Neural cell (in vitro differentiated cells): ENCODE measurements at regions not wholly inside any gene's neighbourhood (a gene's known extent, or its start where the extent isn't known, plus 50 kb on each side); places are given as distances from the start of the nearest gene placed in this dataset.
A peak's percentile ranks its signal among the peaks of the same experiment; 100 is the strongest.

ENCODE experiments used
- H2AFZ ChIP-seq: fragments of 200-600, 300-800 bp; sonication (generic), shearing (Covaris generic); 2 replicates; pipeline ENCODE4 v1.6.0; 2014; ENCODE audit warnings: low read depth, mild to moderate bottlenecking, antibody characterized with exemption, low read length, moderate library complexity
- H3F3A ChIP-seq: fragments of 200-600 bp; shearing (Covaris generic); 2 replicates; pipeline ENCODE4 v1.6.1; 2016; ENCODE audit warnings: mild to moderate bottlenecking, moderate library complexity, mixed read lengths, antibody characterized with exemption, low read length; ENCODE audit not compliant: insufficient read depth, poor library complexity, severe bottlenecking
- H3K27ac ChIP-seq: fragments of 200-600, 300-800 bp; sonication (generic), shearing (Covaris generic); 2 replicates; pipeline ENCODE4 v1.5.1; 2014; ENCODE audit warnings: mild to moderate bottlenecking, low read length, moderate library complexity
- H3K27me3 ChIP-seq: fragments of 300-800, 200-600 bp; sonication (generic), shearing (Covaris generic); 2 replicates; pipeline ENCODE4 v1.6.0; 2014; ENCODE audit warnings: mild to moderate bottlenecking, low read depth, low read length, moderate library complexity; ENCODE audit not compliant: insufficient read depth
- H3K36me3 ChIP-seq: fragments of 300-800, 200-600 bp; sonication (generic), shearing (Covaris generic); 2 replicates; pipeline ENCODE4 v1.5.1; 2014; ENCODE audit warnings: mild to moderate bottlenecking, antibody characterized with exemption, low read length, moderate library complexity; ENCODE audit not compliant: insufficient read depth
- H3K4me2 ChIP-seq: fragments of 300-800, 200-600 bp; sonication (generic), shearing (Covaris generic); 2 replicates; pipeline ENCODE4 v1.6.0; 2014; ENCODE audit warnings: mild to moderate bottlenecking, low read length
- H3K4me3 ChIP-seq: fragments of 300-800, 200-600 bp; sonication (generic), shearing (Covaris generic); 2 replicates; pipeline ENCODE4 v1.5.1; 2014; ENCODE audit warnings: mild to moderate bottlenecking, low read length, moderate library complexity
- H3K79me2 ChIP-seq: fragments of 200-600 bp; shearing (Covaris generic); replicated peaks from 2 replicates; pipeline ENCODE4 v1.6.0; 2014; ENCODE audit warnings: mild to moderate bottlenecking, low read length, moderate library complexity; ENCODE audit not compliant: insufficient read depth
- H3K9ac ChIP-seq: fragments of 300-800, 200-600 bp; sonication (generic), shearing (Covaris generic); 2 replicates; pipeline ENCODE4 v1.6.1; 2016; ENCODE audit warnings: mild to moderate bottlenecking, low read length, mixed read lengths
- H3K9me2 ChIP-seq: fragments of 200-600 bp; shearing (Covaris generic); 2 replicates; pipeline ENCODE4 v1.6.1; 2016; ENCODE audit warnings: mild to moderate bottlenecking, low read length, mixed read lengths; ENCODE audit not compliant: insufficient read depth
- H3K9me3 ChIP-seq: fragments of 200-600, 300-800 bp; sonication (generic), shearing (Covaris generic); 2 replicates; pipeline ENCODE4 v1.6.1; 2016; ENCODE audit warnings: mild to moderate bottlenecking, mixed run types, low read length, moderate library complexity, mixed read lengths
- H4K20me1 ChIP-seq: fragments of 200-600 bp; shearing (Covaris generic); 2 replicates; pipeline ENCODE4 v1.6.1; 2016; ENCODE audit warnings: mild to moderate bottlenecking, mixed run types; ENCODE audit not compliant: insufficient read depth
- CTCF ChIP-seq: fragments of 450-650 bp; IDR thresholded peaks from 2 replicates; pipeline ENCODE4 v1.5.1; 2014; ENCODE audit warnings: antibody characterized with exemption, mild to moderate bottlenecking, moderate library complexity; ENCODE audit not compliant: poor library complexity, severe bottlenecking
- EP300 ChIP-seq: fragments of 450-650 bp; conservative IDR thresholded peaks from 2 replicates; pipeline ENCODE4 v1.6.1; 2014; ENCODE audit warnings: antibody characterized with exemption, mild to moderate bottlenecking, moderate library complexity; ENCODE audit not compliant: poor library complexity, severe bottlenecking
- EZH2 ChIP-seq: fragments of 200-600, 300-800 bp; shearing (Covaris generic), sonication (generic); IDR thresholded peaks from 2 replicates; pipeline ENCODE4 v1.6.1; 2014; ENCODE audit warnings: antibody characterized with exemption, low read length, borderline replicate concordance, mild to moderate bottlenecking; ENCODE audit not compliant: insufficient read depth, poor library complexity, severe bottlenecking
- MXI1 ChIP-seq: fragments of 450-650 bp; conservative IDR thresholded peaks from 2 replicates; pipeline ENCODE4 v1.6.1; 2014; ENCODE audit warnings: antibody characterized with exemption, mild to moderate bottlenecking; ENCODE audit not compliant: poor library complexity, severe bottlenecking
- POLR2AphosphoS5 ChIP-seq: IDR thresholded peaks from 2 replicates; pipeline ENCODE4 v1.6.1; 2012
- RAD21 ChIP-seq: fragments of 450-650 bp; conservative IDR thresholded peaks from 2 replicates; pipeline ENCODE4 v1.6.1; 2014; ENCODE audit warnings: antibody characterized with exemption, mild to moderate bottlenecking, moderate library complexity
- REST ChIP-seq: IDR thresholded peaks from 2 replicates; pipeline ENCODE4 v1.6.1; 2012; ENCODE audit warnings: borderline replicate concordance
- SMC3 ChIP-seq: fragments of 450-650 bp; conservative IDR thresholded peaks from 2 replicates; pipeline ENCODE4 v1.6.1; 2014; ENCODE audit warnings: antibody characterized with exemption, mild to moderate bottlenecking, moderate library complexity; ENCODE audit not compliant: poor library complexity
- TAF1 ChIP-seq: IDR thresholded peaks from 2 replicates; pipeline ENCODE4 v1.6.1; 2012; ENCODE audit warnings: low read depth

- H3K9me2 ChIP-seq = no peaks in the 10 kb centered on the region
- no peaks in the 10 kb centered on the region for H3K36me3 ChIP-seq
- H3K79me2 ChIP-seq = no peaks in the 10 kb centered on the region
- no peaks in the 10 kb centered on the region for H3K9me3 ChIP-seq
- H3K9ac ChIP-seq = no peak overlapping the region
- H3K27me3 ChIP-seq = no peaks in the 10 kb centered on the region
- no peaks in the 10 kb centered on the region for H3F3A ChIP-seq
- no peak overlapping the region for H3K4me2 ChIP-seq
- no peak for TF ChIP-seq SMC3
- no peak for TF ChIP-seq RAD21
- no peak overlapping the region for H2AFZ ChIP-seq
- H3K4me3 ChIP-seq = no peak overlapping the region
- no peak overlapping the region for H3K27ac ChIP-seq
- no peaks in the 10 kb centered on the region for H4K20me1 ChIP-seq
These were observed 285.0 kb downstream of the KCNJ2 start for GRCh38 chr17:70454377-70454776.

GRCh38 chr17:70454908-70455307, 285.6 kb downstream of the KCNJ2 start:
- no peak overlapping the region for H2AFZ ChIP-seq
- no peak overlapping the region for H3K27ac ChIP-seq
- no peaks in the 10 kb centered on the region for H3K36me3 ChIP-seq
- no peak overlapping the region for H3K4me2 ChIP-seq
- H4K20me1 ChIP-seq = no peaks in the 10 kb centered on the region
- no peaks in the 10 kb centered on the region for H3F3A ChIP-seq
- H3K79me2 ChIP-seq = no peaks in the 10 kb centered on the region
- H3K9me2 ChIP-seq = no peaks in the 10 kb centered on the region
- no peak overlapping the region for H3K9ac ChIP-seq
- TF ChIP-seq TAF1 = no peak
- TF ChIP-seq REST = no peak
- no peak for TF ChIP-seq EZH2
- no peak for TF ChIP-seq SMC3
- no peak for TF ChIP-seq MXI1
- no peak for TF ChIP-seq RAD21
- TF ChIP-seq EP300 = no peak
- TF ChIP-seq CTCF = no peak
- no peak for TF ChIP-seq POLR2AphosphoS5
- no peaks in the 10 kb centered on the region for H3K27me3 ChIP-seq
- no peak overlapping the region for H3K4me3 ChIP-seq
- H3K9me3 ChIP-seq = no peaks in the 10 kb centered on the region

GRCh38 chr17:70464995-70465394, 295.7 kb downstream of the KCNJ2 start:
- H3K27me3 ChIP-seq = no peaks in the 10 kb centered on the region
- H3F3A ChIP-seq = no peaks in the 10 kb centered on the region
- no peak for TF ChIP-seq TAF1
- no peak for TF ChIP-seq SMC3
- TF ChIP-seq CTCF = no peak
- peak; percentile 74 for TF ChIP-seq EP300
- no peak for TF ChIP-seq EZH2
- TF ChIP-seq RAD21 = no peak
- peak; percentile 56 for TF ChIP-seq POLR2AphosphoS5
- no peak for TF ChIP-seq MXI1
- H4K20me1 ChIP-seq = no peaks in the 10 kb centered on the region
- H3K9me3 ChIP-seq = no peaks in the 10 kb centered on the region
- H3K4me3 ChIP-seq = no peak overlapping the region
- no peak overlapping the region for H3K9ac ChIP-seq
- no peaks in the 10 kb centered on the region for H3K79me2 ChIP-seq
- H3K27ac ChIP-seq = no peak overlapping the region
- H3K9me2 ChIP-seq = no peaks in the 10 kb centered on the region
- no peak overlapping the region for H2AFZ ChIP-seq
- H3K36me3 ChIP-seq = no peaks in the 10 kb centered on the region
- H3K4me2 ChIP-seq = no peak overlapping the region
